ENCODE measurements at regions not wholly inside any gene's neighbourhood (a gene's known extent, or its start where the extent isn't known, plus 50 kb on each side); places are given as distances from the start of the nearest gene placed in this dataset.

- no peak for TF ChIP-seq CTCF (optimal IDR thresholded peaks at IDR 0.05 in 1 of 3, IDR thresholded peaks at IDR 0.05 in 1 of 3, conservative IDR thresholded peaks at IDR 0.05 in 1 of 3; ENCODE audit: extremely low read depth in 1 of 3, insufficient read depth in 2 of 3, low read length in 3 of 3)
- no peak for TF ChIP-seq EZH2 (IDR thresholded peaks at IDR 0.05; ENCODE audit: low read length)
- FAIRE-seq, result no peak
These were observed 203.7 kb upstream of the SLITRK2 start for GRCh38 chrX:145613894-145614293.

GRCh38 chrX:145620666-145621065 is 197.0 kb upstream of the SLITRK2 start:
- Histone ChIP-seq H3K4me3 (ENCODE audit: control insufficient read depth in 2 of 3, extremely low read depth in 1 of 3, insufficient read depth in 2 of 3, low read depth in 1 of 3, low read length in 3 of 3) (no peak overlapping the region), H3K36me3 (ENCODE audit: control insufficient read depth in 2 of 2, extremely low read depth in 1 of 2, insufficient read depth in 2 of 2, low read length in 2 of 2) (no peaks in the 10 kb centered on the region), H3K4me1 (ENCODE audit: control insufficient read depth, extremely low read depth, insufficient read depth, low read length) (no peaks in the 10 kb centered on the region), H3K9ac (ENCODE audit: control insufficient read depth, extremely low read depth, insufficient read depth, low read length) (no peak overlapping the region), H3K79me2 (ENCODE audit: control insufficient read depth, insufficient read depth, low read length) (no peaks in the 10 kb centered on the region), H2AFZ (ENCODE audit: control insufficient read depth, low read length) (no peak overlapping the region), H4K20me1 (ENCODE audit: control insufficient read depth, extremely low read depth, insufficient read depth, low read length) (no peaks in the 10 kb centered on the region), H3K27ac (ENCODE audit: control insufficient read depth, insufficient read depth, low read length) (no peak overlapping the region), H3K4me2 (ENCODE audit: control insufficient read depth, extremely low read depth, insufficient read depth, low read depth, low read length) (no peak overlapping the region), H3K9me3 (ENCODE audit: control insufficient read depth, low read depth, low read length) (no peaks in the 10 kb centered on the region), H3K9me1 (ENCODE audit: control insufficient read depth, extremely low read depth, insufficient read depth, low read length) (no peaks in the 10 kb centered on the region), H3K27me3 (ENCODE audit: control insufficient read depth, extremely low read depth, insufficient read depth, low read length) (no peaks in the 10 kb centered on the region)
- DNase-seq (ENCODE audit: low read depth, low spot score) (no peak), FAIRE-seq (no peak)
- dilution Hi-C loops (cut with MboI; ENCODE audit: extremely low pct_ligation_motif_present, low sequenced_read_pairs), result no loop called here
- TF ChIP-seq CTCF (optimal IDR thresholded peaks at IDR 0.05 in 1 of 3, IDR thresholded peaks at IDR 0.05 in 1 of 3, conservative IDR thresholded peaks at IDR 0.05 in 1 of 3; ENCODE audit: extremely low read depth in 1 of 3, insufficient read depth in 2 of 3, low read length in 3 of 3), result no peak
- TF ChIP-seq EZH2 (IDR thresholded peaks at IDR 0.05; ENCODE audit: low read length), result no peak

More at GRCh38 chrX:145613894-145614293, 203.7 kb upstream of the SLITRK2 start:
- no peaks in the 10 kb centered on the region for H3K4me1 ChIP-seq (ENCODE audit: control insufficient read depth, extremely low read depth, insufficient read depth, low read length)
- no peak overlapping the region for H3K27ac ChIP-seq (ENCODE audit: control insufficient read depth, insufficient read depth, low read length)
- H3K9me3 ChIP-seq (ENCODE audit: control insufficient read depth, low read depth, low read length), result no peaks in the 10 kb centered on the region
- no peak overlapping the region for H3K4me3 ChIP-seq (ENCODE audit: control insufficient read depth in 2 of 3, extremely low read depth in 1 of 3, insufficient read depth in 2 of 3, low read depth in 1 of 3, low read length in 3 of 3)
- no peaks in the 10 kb centered on the region for H3K79me2 ChIP-seq (ENCODE audit: control insufficient read depth, insufficient read depth, low read length)
- H3K36me3 ChIP-seq (ENCODE audit: control insufficient read depth in 2 of 2, extremely low read depth in 1 of 2, insufficient read depth in 2 of 2, low read length in 2 of 2), result no peaks in the 10 kb centered on the region
- no peak overlapping the region for H3K9ac ChIP-seq (ENCODE audit: control insufficient read depth, extremely low read depth, insufficient read depth, low read length)
- H3K27me3 ChIP-seq (ENCODE audit: control insufficient read depth, extremely low read depth, insufficient read depth, low read length), result no peaks in the 10 kb centered on the region
- dilution Hi-C loops (cut with MboI; ENCODE audit: extremely low pct_ligation_motif_present, low sequenced_read_pairs), result no loop called here
- H3K9me1 ChIP-seq (ENCODE audit: control insufficient read depth, extremely low read depth, insufficient read depth, low read length), result no peaks in the 10 kb centered on the region
- no peak overlapping the region for H2AFZ ChIP-seq (ENCODE audit: control insufficient read depth, low read length)
- no peak for DNase-seq (ENCODE audit: low read depth, low spot score)
- H4K20me1 ChIP-seq (ENCODE audit: control insufficient read depth, extremely low read depth, insufficient read depth, low read length), result no peaks in the 10 kb centered on the region
- no peak overlapping the region for H3K4me2 ChIP-seq (ENCODE audit: control insufficient read depth, extremely low read depth, insufficient read depth, low read depth, low read length)

All from keratinocyte (primary cell).